H1 (cell line): ENCODE measurements at regions not wholly inside any gene's neighbourhood (a gene's known extent, or its start where the extent isn't known, plus 50 kb on each side); places are given as distances from the start of the nearest gene placed in this dataset.

Source experiments
- CTCF ChIA-PET: fragments of 300-600 bp; sonication (Branson Sonifier 250); formaldehyde crosslinking; loops from one replicate; lab custom pipeline; 2021; ENCODE audit not compliant: partially characterized antibody; lab: Charles Lee
- POLR2A ChIA-PET: fragments of 300-600 bp; sonication (Branson Sonifier 250); formaldehyde crosslinking; loops from one replicate; lab custom pipeline; 2021; ENCODE audit warnings: inconsistent platforms; ENCODE audit not compliant: partially characterized antibody; lab: Charles Lee
- DNase-seq, 2 experiments: peaks; one replicate each; pipeline versions ENCODE4 v3.0.0 to v3.0.0-alpha.2; 2010 to 2022; ENCODE audit warnings: low spot score in 2 of 2, low read depth in 1 of 2, mixed read lengths in 1 of 2
- FAIRE-seq: peaks from 2 replicates; lab custom pipeline; 2011; peaks lifted over from hg19 to GRCh38; lab: Jason Lieb, UNC
- H2AFZ ChIP-seq: 2 replicates; pipeline ENCODE4 v1.8.1; 2012; ENCODE audit warnings: low read length, inconsistent platforms
- H2AK5ac ChIP-seq: 2 replicates; pipeline ENCODE4 v1.6.1; 2013; ENCODE audit warnings: low read depth, low read length
- H2BK120ac ChIP-seq: replicated peaks from 2 replicates; pipeline ENCODE3; 2013; ENCODE audit warnings: low read depth, low read length, inconsistent platforms
- H2BK12ac ChIP-seq: 2 replicates; pipeline ENCODE4 v1.6.1; 2013; ENCODE audit warnings: low read depth, low read length
- H2BK15ac ChIP-seq: 2 replicates; pipeline ENCODE4 v1.6.1; 2013; ENCODE audit warnings: low read length
- H2BK20ac ChIP-seq: 2 replicates; pipeline ENCODE4 v1.6.1; 2013; ENCODE audit warnings: low read length
- H2BK5ac ChIP-seq: 2 replicates; pipeline ENCODE4 v1.6.1; 2013; ENCODE audit warnings: low read depth, low read length
- H3K14ac ChIP-seq: 2 replicates; pipeline ENCODE4 v1.6.1; 2013; ENCODE audit warnings: inconsistent platforms; ENCODE audit not compliant: insufficient read length
- H3K18ac ChIP-seq: 2 replicates; pipeline ENCODE4 v1.6.1; 2013; ENCODE audit warnings: low read length; ENCODE audit errors: extremely low read depth
- H3K23ac ChIP-seq: 2 replicates; pipeline ENCODE4 v1.6.1; 2013; ENCODE audit warnings: inconsistent platforms; ENCODE audit not compliant: insufficient read length
- H3K23me2 ChIP-seq: 2 replicates; pipeline ENCODE4 v1.6.1; 2013; ENCODE audit warnings: low read depth, low read length
- H3K27ac ChIP-seq: 2 replicates; pipeline ENCODE4 v1.6.1; 2011; ENCODE audit warnings: low read depth, low read length, inconsistent platforms
- H3K27me3 ChIP-seq, 4 experiments: replicated peaks in 1 of 4; 1 replicate in 1 of 4; 2 replicates in 3 of 4; pipeline versions ENCODE4 v1.6.1 to v1.8.1; 2011 to 2013; ENCODE audit warnings: low read length in 3 of 4, mild to moderate bottlenecking in 3 of 4, inconsistent platforms in 2 of 4, mixed read lengths in 2 of 4, moderate library complexity in 1 of 4; ENCODE audit not compliant: control insufficient read depth in 3 of 4, insufficient read depth in 3 of 4; ENCODE audit errors: extremely low read depth in 1 of 4
- H3K36me3 ChIP-seq, 4 experiments: 2 replicates each; pipeline versions ENCODE4 v1.6.1 to v1.8.1; 2011 to 2013; ENCODE audit warnings: mild to moderate bottlenecking in 4 of 4, low read length in 3 of 4, moderate library complexity in 2 of 4, control low read depth in 1 of 4, inconsistent platforms in 1 of 4; ENCODE audit not compliant: insufficient read depth in 4 of 4, control insufficient read depth in 2 of 4
- H3K4ac ChIP-seq: replicated peaks from 2 replicates; pipeline ENCODE3; 2013; ENCODE audit warnings: low read length, low read depth, mixed read lengths, inconsistent platforms; ENCODE audit not compliant: insufficient read length
- H3K4me1 ChIP-seq, 4 experiments: replicated peaks in 1 of 4; 1 replicate in 1 of 4; 2 replicates in 3 of 4; pipeline versions ENCODE4 v1.6.1 to v1.8.1; 2011 to 2013; ENCODE audit warnings: low read length in 3 of 4, inconsistent platforms in 2 of 4, mixed read lengths in 1 of 4; ENCODE audit not compliant: insufficient read depth in 4 of 4, control insufficient read depth in 3 of 4
- H3K4me2 ChIP-seq, 2 experiments: 2 replicates each; pipeline versions ENCODE4 v1.6.1 to v1.8.1; 2011 to 2013; ENCODE audit warnings: low read depth in 2 of 2, low read length in 2 of 2, control low read depth in 1 of 2, inconsistent platforms in 1 of 2, mild to moderate bottlenecking in 1 of 2; ENCODE audit not compliant: insufficient read depth in 1 of 2
- H3K4me3 ChIP-seq, 4 experiments: fragments of 200-600, 300-600 bp in 1 of 4; sonication (generic), shearing (Covaris generic), sonication (Bioruptor Twin) in 1 of 4; 2 replicates each; pipeline versions ENCODE4 v1.5.1 to v1.8.1; 2011 to 2016; ENCODE audit warnings: low read length in 4 of 4, low read depth in 3 of 4, control low read depth in 2 of 4, inconsistent platforms in 2 of 4, mild to moderate bottlenecking in 2 of 4, mixed read lengths in 1 of 4, moderate library complexity in 1 of 4; ENCODE audit not compliant: insufficient read depth in 2 of 4; ENCODE audit errors: extremely low read depth in 1 of 4
- H3K56ac ChIP-seq: replicated peaks from 2 replicates; pipeline ENCODE3; 2013; ENCODE audit warnings: low read depth, mild to moderate bottlenecking, mixed read lengths, low read length, inconsistent platforms; ENCODE audit not compliant: insufficient read length
- H3K79me1 ChIP-seq: 2 replicates; pipeline ENCODE4 v1.6.1; 2013; ENCODE audit warnings: low read depth, low read length, control low read depth
- H3K79me2 ChIP-seq, 2 experiments: 2 replicates each; pipeline versions ENCODE4 v1.6.1 to v1.8.1; 2012 to 2013; ENCODE audit warnings: low read length in 2 of 2, mild to moderate bottlenecking in 2 of 2, inconsistent platforms in 1 of 2; ENCODE audit not compliant: insufficient read depth in 2 of 2, control insufficient read depth in 1 of 2
- H3K9ac ChIP-seq, 4 experiments: replicated peaks in 1 of 4; 1 replicate in 1 of 4; 2 replicates in 3 of 4; pipeline versions ENCODE4 v1.6.1 to v1.8.1; 2011 to 2013; ENCODE audit warnings: low read depth in 3 of 4, low read length in 3 of 4, control low read depth in 2 of 4, mild to moderate bottlenecking in 2 of 4, moderate library complexity in 2 of 4, inconsistent platforms in 1 of 4; ENCODE audit errors: extremely low read depth in 1 of 4
- H3K9me3 ChIP-seq, 2 experiments: 2 replicates each; pipeline versions ENCODE4 v1.6.1 to v1.8.1; 2012 to 2013; ENCODE audit warnings: mild to moderate bottlenecking in 2 of 2, moderate library complexity in 2 of 2, control low read depth in 1 of 2, inconsistent platforms in 1 of 2, low read depth in 1 of 2, low read length in 1 of 2, mixed read lengths in 1 of 2; ENCODE audit not compliant: insufficient read depth in 2 of 2
- H4K20me1 ChIP-seq, 2 experiments: replicated peaks in 1 of 2; 2 replicates each; pipeline versions ENCODE3 to v1.8.1; 2011 to 2013; ENCODE audit warnings: inconsistent platforms in 2 of 2, low read length in 2 of 2, mild to moderate bottlenecking in 1 of 2; ENCODE audit not compliant: insufficient read depth in 2 of 2, control insufficient read depth in 1 of 2
- H4K5ac ChIP-seq: 2 replicates; pipeline ENCODE4 v1.6.1; 2013; ENCODE audit warnings: low read length, low read depth, mixed read lengths, inconsistent platforms; ENCODE audit not compliant: insufficient read length
- H4K8ac ChIP-seq: 2 replicates; pipeline ENCODE4 v1.8.0; 2013; ENCODE audit warnings: mild to moderate bottlenecking, moderate library complexity, low read length, inconsistent platforms; ENCODE audit not compliant: insufficient read depth; ENCODE audit errors: extremely low read depth
- H4K91ac ChIP-seq: replicated peaks from 2 replicates; pipeline ENCODE3; 2013; ENCODE audit warnings: low read length, mixed read lengths, inconsistent platforms; ENCODE audit not compliant: insufficient read length
- BCL11A ChIP-seq, 2 experiments: IDR thresholded peaks; one replicate each; pipeline ENCODE4 v1.6.1; 2011; ENCODE audit warnings: low read depth in 2 of 2, low read length in 2 of 2, mild to moderate bottlenecking in 2 of 2
- EZH2 ChIP-seq: fragments of 200-600 bp; sonication (generic); IDR thresholded peaks from 2 replicates; pipeline ENCODE4 v1.7.1; 2012; ENCODE audit warnings: low read depth, mild to moderate bottlenecking, moderate library complexity, low read length, inconsistent platforms; ENCODE audit not compliant: severe bottlenecking
- KDM4A ChIP-seq: IDR thresholded peaks from one replicate; pipeline ENCODE4 v1.7.1; 2012; ENCODE audit warnings: low read depth, mild to moderate bottlenecking, moderate library complexity, low read length, inconsistent platforms; ENCODE audit not compliant: severe bottlenecking
- NRF1 ChIP-seq: IDR thresholded peaks from 2 replicates; pipeline ENCODE4 v1.6.1; 2011; ENCODE audit warnings: mild to moderate bottlenecking, low read depth, low read length, improper control_type of control experiment
- SP1 ChIP-seq: IDR thresholded peaks from 2 replicates; pipeline ENCODE4 v1.6.1; 2011; ENCODE audit warnings: low read depth, low read length
- YY1 ChIP-seq: IDR thresholded peaks from 2 replicates; pipeline ENCODE4 v1.6.1; 2011; ENCODE audit warnings: low read depth, mild to moderate bottlenecking, low read length
- WGBS, 2 experiments: shearing (Covaris generic) in 1 of 2; methylation state at CpG; one replicate each; pipeline versions ENCODE4 v1.1.6 to v1.1.7; 2013 to 2015; ENCODE audit warnings: low lambda C conversion rate in 2 of 2, mixed read lengths in 2 of 2, inconsistent platforms in 1 of 2, low coverage in 1 of 2, missing lambda C conversion rate in 1 of 2; ENCODE audit not compliant: insufficient replicate concordance in 2 of 2, insufficient coverage in 1 of 2, insufficient read length in 1 of 2; ENCODE audit errors: extremely low coverage in 1 of 2, missing lambda C conversion rate in 1 of 2; 5-methylcytosine and 5-hydroxymethylcytosine counted together

DNA sequence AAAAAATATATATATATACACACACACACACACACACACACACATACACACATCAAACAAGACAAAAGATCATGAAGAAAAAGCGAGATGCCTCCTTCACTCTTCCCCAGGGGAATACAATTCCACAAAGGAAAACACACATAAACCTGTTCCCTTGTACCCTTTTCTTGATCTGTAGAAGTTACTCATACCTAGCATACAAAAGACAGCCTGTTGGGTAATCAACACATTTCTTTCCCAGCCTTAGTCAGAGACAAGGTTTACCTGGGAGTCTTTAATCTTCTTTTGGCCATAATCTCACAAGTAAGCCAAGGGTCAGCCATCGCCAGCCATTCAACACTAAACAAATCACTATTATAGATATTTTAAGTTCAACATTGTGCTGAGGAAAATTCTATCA lies 407.0 kb downstream of the SUCLG1 start:
- 86% methylated on average over 2 of the region's 2 CpGs; no CpG with 5 or more reads in 1 of the 2 experiments for WGBS, 2 experiments
- Histone ChIP-seq H2BK15ac (no peak overlapping the region), H3K56ac (no peak overlapping the region), H4K8ac (no peak overlapping the region), H4K5ac (no peak overlapping the region), H2AFZ (no peak overlapping the region), H3K9ac (no peak overlapping the region), H3K4me2 (no peak overlapping the region), H2AK5ac (no peak overlapping the region), H3K9me3 (no peaks in the 10 kb centered on the region), H3K4ac (no peak overlapping the region), H3K27me3 (no peaks in the 10 kb centered on the region), H2BK20ac (no peak overlapping the region), H3K18ac (no peak overlapping the region), H3K23me2 (no peaks in the 10 kb centered on the region), H3K36me3 (no peaks in the 10 kb centered on the region), H3K4me1 (peaks cover 0 to 2% (median 0%) of the 10 kb centered on the region in 4 experiments; a peak in 1 of 7 replicates), H2BK12ac (no peak overlapping the region), H4K20me1 (no peaks in the 10 kb centered on the region), H4K91ac (no peak overlapping the region), H2BK5ac (no peak overlapping the region), H3K14ac (no peak overlapping the region), H3K79me2 (no peaks in the 10 kb centered on the region), H3K4me3 (no peak overlapping the region), H2BK120ac (no peak overlapping the region), H3K27ac (no peak overlapping the region), H3K79me1 (no peaks in the 10 kb centered on the region), H3K23ac (no peak overlapping the region)
- no peak for DNase-seq
- ChIA-PET POLR2A (no interaction called here), CTCF (interaction anchor here (1.3 to 1.5 kb wide), 2 partner anchors 9 to 206 kb away, joined by 3 read pairs; no protein-coding TSS in a partner anchor)
- FAIRE-seq = no peak
- TF ChIP-seq EZH2 = no peak
- TF ChIP-seq YY1 = no peak
- TF ChIP-seq BCL11A (IDR thresholded peaks at IDR 0.05; ENCODE audit: low read depth in 2 of 2, low read length in 2 of 2) = no peak
- TF ChIP-seq SP1 = no peak
- no peak for TF ChIP-seq NRF1
- no peak for TF ChIP-seq KDM4A
